Lower lobe of right lung (tissue), 2 donors: ENCODE measurements at regions not wholly inside any gene's neighbourhood (a gene's known extent, or its start where the extent isn't known, plus 50 kb on each side); places are given as distances from the start of the nearest gene placed in this dataset.

Experiments used
- ATAC-seq, 2 donors: fragments of 200-7000 bp; cut with Tn5 transposase; one replicate each; pipeline ENCODE4 v1.9.1; 2020 to 2022; ENCODE audit warnings: mild to moderate bottlenecking in 2 of 2, moderate library complexity in 2 of 2
- DNase-seq: peaks from one replicate; pipeline ENCODE4 v3.0.0-alpha.2; 2020
- H3K27ac ChIP-seq: fragments of 200-600 bp; one replicate; pipeline ENCODE4 v1.8.0; 2022
- H3K27me3 ChIP-seq: fragments of 200-600 bp; one replicate; pipeline ENCODE4 v1.8.0; 2022; ENCODE audit warnings: low read depth
- H3K36me3 ChIP-seq: fragments of 200-600 bp; one replicate; pipeline ENCODE4 v1.8.0; 2022; ENCODE audit warnings: mild to moderate bottlenecking
- H3K4me1 ChIP-seq: fragments of 200-600 bp; one replicate; pipeline ENCODE4 v1.8.0; 2022
- H3K4me3 ChIP-seq: fragments of 200-600 bp; one replicate; pipeline ENCODE4 v1.8.0; 2022; ENCODE audit warnings: mild to moderate bottlenecking
- H3K9me3 ChIP-seq: fragments of 200-600 bp; one replicate; pipeline ENCODE4 v1.8.0; 2022
- intact Hi-C: fragments of 100-400 bp; cut with DNase I; formaldehyde crosslinking; loops from one replicate; pipeline ENCODE4 v1.11.0; 2022
- TF ChIP-seq, protein P1 (sequence below): fragments of 200-600 bp; IDR thresholded peaks from one replicate; pipeline ENCODE4 v1.8.0; 2022; ENCODE audit warnings: antibody characterized with exemption, mild to moderate bottlenecking
- donor health status: DM: no; HTN: yes; CAD: no; lungs with severe emphysema.

DNA sequence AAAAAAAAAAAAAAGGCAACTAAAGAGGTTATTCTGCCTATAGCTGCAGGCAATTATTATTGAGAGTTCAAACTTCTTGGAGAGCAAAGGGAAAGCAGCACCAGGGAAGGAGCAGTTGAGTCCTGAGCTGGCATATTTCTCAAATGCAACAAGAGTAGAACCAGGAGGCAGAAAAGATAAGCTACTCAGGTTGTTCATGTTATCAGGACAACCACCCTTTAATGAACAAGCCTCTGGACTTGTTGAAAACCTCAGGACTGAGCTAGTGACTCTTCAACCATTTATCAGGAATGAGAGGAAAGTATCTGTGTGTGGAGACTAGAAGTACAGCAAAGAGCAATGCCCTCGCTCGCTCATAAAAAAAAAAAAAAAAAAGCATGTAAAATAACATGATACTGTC is 183.0 kb downstream of the KCTD12 start:
- H3K4me1 ChIP-seq = no peaks in the 10 kb centered on the region
- no peak for ATAC-seq
- intact Hi-C loops = no loop called here
- no peak overlapping the region for H3K4me3 ChIP-seq
- no peak for DNase-seq
- no peaks in the 10 kb centered on the region for H3K9me3 ChIP-seq
- no peaks in the 10 kb centered on the region for H3K36me3 ChIP-seq
- TF ChIP-seq, protein P1, sequence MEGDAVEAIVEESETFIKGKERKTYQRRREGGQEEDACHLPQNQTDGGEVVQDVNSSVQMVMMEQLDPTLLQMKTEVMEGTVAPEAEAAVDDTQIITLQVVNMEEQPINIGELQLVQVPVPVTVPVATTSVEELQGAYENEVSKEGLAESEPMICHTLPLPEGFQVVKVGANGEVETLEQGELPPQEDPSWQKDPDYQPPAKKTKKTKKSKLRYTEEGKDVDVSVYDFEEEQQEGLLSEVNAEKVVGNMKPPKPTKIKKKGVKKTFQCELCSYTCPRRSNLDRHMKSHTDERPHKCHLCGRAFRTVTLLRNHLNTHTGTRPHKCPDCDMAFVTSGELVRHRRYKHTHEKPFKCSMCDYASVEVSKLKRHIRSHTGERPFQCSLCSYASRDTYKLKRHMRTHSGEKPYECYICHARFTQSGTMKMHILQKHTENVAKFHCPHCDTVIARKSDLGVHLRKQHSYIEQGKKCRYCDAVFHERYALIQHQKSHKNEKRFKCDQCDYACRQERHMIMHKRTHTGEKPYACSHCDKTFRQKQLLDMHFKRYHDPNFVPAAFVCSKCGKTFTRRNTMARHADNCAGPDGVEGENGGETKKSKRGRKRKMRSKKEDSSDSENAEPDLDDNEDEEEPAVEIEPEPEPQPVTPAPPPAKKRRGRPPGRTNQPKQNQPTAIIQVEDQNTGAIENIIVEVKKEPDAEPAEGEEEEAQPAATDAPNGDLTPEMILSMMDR = no peak
- H3K27ac ChIP-seq = no peak overlapping the region
- H3K27me3 ChIP-seq = no peaks in the 10 kb centered on the region

DNA sequence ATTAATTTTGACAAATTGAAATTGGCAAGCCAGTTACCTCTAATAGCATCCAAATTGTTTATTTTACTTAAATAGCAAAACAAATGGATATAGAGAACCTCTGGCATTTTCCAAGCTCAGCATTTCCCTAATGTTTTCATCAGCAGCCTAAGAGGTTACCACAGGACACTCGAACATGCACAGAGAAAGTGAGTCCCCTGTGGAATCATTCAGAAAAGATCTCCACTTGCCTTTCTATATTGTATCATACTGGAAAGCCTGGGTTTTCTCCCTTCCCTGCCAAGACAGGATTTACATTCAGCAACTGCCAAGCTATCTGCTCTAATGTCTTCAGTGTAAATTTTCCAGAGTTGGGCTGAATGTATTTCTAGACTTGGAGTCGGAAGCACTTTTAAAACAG is 188.9 kb downstream of the KCTD12 start:
- Histone ChIP-seq H3K27me3 (no peaks in the 10 kb centered on the region), H3K9me3 (no peaks in the 10 kb centered on the region), H3K4me1 (no peaks in the 10 kb centered on the region), H3K27ac (no peak overlapping the region), H3K4me3 (no peak overlapping the region), H3K36me3 (no peaks in the 10 kb centered on the region)
- TF ChIP-seq, protein P1 = no peak
- DNase-seq = no peak
- intact Hi-C loops = no loop called here
- no peak for ATAC-seq

DNA sequence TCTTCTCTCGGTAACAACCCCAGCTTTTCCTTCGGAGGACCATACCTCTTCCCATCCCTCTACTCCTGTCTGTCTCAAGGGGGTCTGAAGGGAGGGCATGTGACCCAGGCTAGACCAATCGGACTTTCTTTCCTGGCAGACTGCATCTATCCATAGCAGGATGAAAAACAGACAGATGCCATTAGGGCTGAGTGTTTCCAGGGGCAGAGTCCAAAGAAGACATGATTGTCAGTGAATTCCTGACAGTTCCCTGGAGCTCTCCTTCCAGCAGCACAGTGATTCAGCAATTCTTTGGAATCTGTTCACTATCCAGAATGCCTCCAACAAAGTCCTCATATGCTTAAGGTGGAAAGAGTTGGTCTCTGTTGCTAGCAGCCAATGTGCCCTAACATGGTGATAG is 189.8 kb downstream of the KCTD12 start:
- ATAC-seq = peak in 1 of 2 donors; percentile 16
- TF ChIP-seq, protein P1 = no peak
- Histone ChIP-seq H3K9me3 (no peaks in the 10 kb centered on the region), H3K4me1 (no peaks in the 10 kb centered on the region), H3K27ac (no peak overlapping the region), H3K4me3 (no peak overlapping the region), H3K36me3 (no peaks in the 10 kb centered on the region), H3K27me3 (no peaks in the 10 kb centered on the region)
- DNase-seq = no peak
- intact Hi-C loops = no loop called here

DNA sequence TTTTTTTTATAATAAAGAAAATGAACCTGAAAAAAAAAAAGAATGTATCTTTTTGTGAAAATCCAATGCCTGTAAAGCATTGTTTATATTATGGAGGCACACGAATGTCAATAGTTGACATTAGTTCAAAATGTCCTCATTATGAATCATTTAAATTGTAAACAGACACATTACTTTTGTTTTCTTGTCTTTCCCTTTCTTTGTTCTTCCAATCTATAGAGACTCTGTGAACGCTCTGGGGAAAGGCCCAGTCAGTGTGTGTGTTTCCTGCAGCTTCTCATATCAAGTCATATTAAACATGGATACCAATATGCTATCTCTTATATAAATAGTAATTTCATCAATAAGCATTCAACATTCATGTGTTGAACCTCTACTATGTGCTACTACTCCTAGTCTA is 193.1 kb downstream of the KCTD12 start:
- ATAC-seq (no peak), DNase-seq (no peak)

DNA sequence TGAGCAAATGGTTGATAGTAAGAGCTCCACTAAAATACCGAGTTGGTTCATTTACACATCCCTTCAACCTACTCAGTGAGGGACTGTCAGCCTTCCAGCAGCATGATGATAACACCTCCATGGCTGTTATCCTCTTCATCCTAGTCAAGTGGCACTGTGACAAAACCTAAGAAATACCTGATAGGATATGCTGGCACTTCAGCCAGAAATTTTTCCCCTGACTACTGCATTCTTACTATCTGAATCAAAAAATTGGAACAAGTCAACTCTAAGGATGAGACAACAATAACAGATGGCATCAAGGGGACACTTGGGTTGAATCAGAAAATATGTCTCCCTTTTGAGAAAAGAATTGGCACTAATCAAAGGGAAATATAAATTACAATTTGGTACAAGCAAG is 193.9 kb downstream of the KCTD12 start:
- H3K36me3 ChIP-seq = no peaks in the 10 kb centered on the region
- H3K27me3 ChIP-seq = no peaks in the 10 kb centered on the region
- no peak overlapping the region for H3K27ac ChIP-seq
- H3K4me3 ChIP-seq = no peak overlapping the region
- ATAC-seq (no peak), DNase-seq (no peak)
- H3K4me1 ChIP-seq = peaks cover 3% of the 10 kb centered on the region
- H3K9me3 ChIP-seq = no peaks in the 10 kb centered on the region
- intact Hi-C loops = no loop called here
- TF ChIP-seq, protein P1 = no peak

More for the DNA sequence above, 193.1 kb downstream of the KCTD12 start:
- Histone ChIP-seq H3K4me3 (no peak overlapping the region), H3K9me3 (no peaks in the 10 kb centered on the region), H3K36me3 (no peaks in the 10 kb centered on the region), H3K27ac (no peak overlapping the region), H3K4me1 (no peaks in the 10 kb centered on the region), H3K27me3 (no peaks in the 10 kb centered on the region)
- intact Hi-C loops = no loop called here
- TF ChIP-seq, protein P1 = no peak

DNA sequence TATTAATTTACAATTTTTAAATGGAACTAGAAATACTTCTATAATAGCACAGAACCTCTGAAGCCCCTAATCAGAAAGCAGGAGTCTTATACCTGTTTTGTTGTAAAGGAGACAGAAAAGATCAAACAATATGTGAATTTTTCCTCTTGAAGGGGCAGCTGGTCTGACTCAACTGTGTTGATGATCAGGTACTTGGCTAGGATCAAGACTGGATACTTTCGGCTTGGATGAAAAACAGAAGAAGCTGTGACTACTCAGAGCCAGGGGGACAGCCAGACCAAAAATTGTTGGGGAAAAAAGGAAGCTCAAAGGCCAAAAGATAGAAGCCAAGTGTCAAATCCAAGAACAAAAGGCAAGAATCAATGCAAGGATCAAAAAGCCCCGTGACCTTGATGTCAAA is 195.6 kb downstream of the KCTD12 start:
- no peak for ATAC-seq
- no peaks in the 10 kb centered on the region for H3K27me3 ChIP-seq
- H3K27ac ChIP-seq = no peak overlapping the region

More for the DNA sequence above, 195.6 kb downstream of the KCTD12 start:
- H3K4me1 ChIP-seq = peaks cover 7% of the 10 kb centered on the region
- no peak for DNase-seq
- H3K4me3 ChIP-seq = no peak overlapping the region
- TF ChIP-seq, protein P1 = no peak
- no peaks in the 10 kb centered on the region for H3K36me3 ChIP-seq
- intact Hi-C loops = no loop called here
- no peaks in the 10 kb centered on the region for H3K9me3 ChIP-seq
